PC-9 (cell line): ENCODE measurements at regions not wholly inside any gene's neighbourhood (a gene's known extent, or its start where the extent isn't known, plus 50 kb on each side); places are given as distances from the start of the nearest gene placed in this dataset.

ENCODE experiments used
- BruUV-seq: library from RNA; stranded (reverse); fragments of 400-500 nt; replicated peaks from 2 replicates; lab custom pipeline; 2021; lab: Mats Ljungman, UMichigan
- CTCF ChIA-PET: fragments of 300-600 bp; sonication (Branson Sonifier 250); formaldehyde crosslinking; loops from one replicate; lab custom pipeline; 2022; ENCODE audit warnings: antibody characterized with exemption; lab: Charles Lee
- POLR2A ChIA-PET: fragments of 300-600 bp; sonication (Branson Sonifier 250); formaldehyde crosslinking; loops from one replicate; lab custom pipeline; 2022; ENCODE audit warnings: antibody characterized with exemption; ENCODE audit not compliant: unreplicated experiment; lab: Charles Lee
- DNase-seq, 2 experiments: peaks; one replicate each; pipeline versions ENCODE4 v3.0.0 to v3.0.0-alpha.2; 2015 to 2022; ENCODE audit warnings: mixed read lengths in 1 of 2
- H2AFZ ChIP-seq: fragments of 200-600 bp; sonication (generic); 2 replicates; pipeline ENCODE4 v1.8.1; 2017; ENCODE audit warnings: antibody characterized with exemption
- H3F3A ChIP-seq: fragments of 200-600 bp; sonication (generic); 2 replicates; pipeline ENCODE4 v1.8.1; 2017; ENCODE audit warnings: antibody characterized with exemption, mild to moderate bottlenecking, low read depth; ENCODE audit not compliant: insufficient read depth
- H3K27ac ChIP-seq: fragments of 200-600 bp; sonication (generic); 2 replicates; pipeline ENCODE4 v1.6.1; 2016; ENCODE audit warnings: mixed run types
- H3K27me3 ChIP-seq: fragments of 200-600 bp; sonication (generic); 2 replicates; pipeline ENCODE4 v1.6.1; 2016; ENCODE audit warnings: low read depth, mixed run types; ENCODE audit not compliant: insufficient read depth
- H3K36me3 ChIP-seq: fragments of 200-600 bp; sonication (generic); 2 replicates; pipeline ENCODE4 v1.6.1; 2016; ENCODE audit warnings: low read depth, mixed run types
- H3K4me1 ChIP-seq: fragments of 200-600 bp; sonication (generic); replicated peaks from 2 replicates; pipeline ENCODE4 v1.6.1; 2016; ENCODE audit warnings: mixed run types; ENCODE audit not compliant: insufficient read depth
- H3K4me2 ChIP-seq: fragments of 200-600 bp; sonication (generic); 2 replicates; pipeline ENCODE4 v1.6.1; 2017; ENCODE audit warnings: mixed run types
- H3K4me3 ChIP-seq: fragments of 200-600 bp; sonication (generic); 2 replicates; pipeline ENCODE4 v1.6.1; 2016; ENCODE audit warnings: mixed run types
- H3K79me2 ChIP-seq: fragments of 200-600 bp; sonication (generic); 2 replicates; pipeline ENCODE4 v1.6.1; 2017; ENCODE audit warnings: low read depth, mixed run types
- H3K9me2 ChIP-seq: fragments of 200-600 bp; sonication (generic); 2 replicates; pipeline ENCODE4 v1.8.1; 2017; ENCODE audit warnings: mild to moderate bottlenecking; ENCODE audit not compliant: insufficient read depth
- H3K9me3 ChIP-seq: fragments of 200-600 bp; sonication (generic); 2 replicates; pipeline ENCODE4 v1.8.1; 2016; ENCODE audit warnings: low read depth; ENCODE audit not compliant: insufficient read depth
- H4K20me1 ChIP-seq: fragments of 200-600 bp; sonication (generic); 2 replicates; pipeline ENCODE4 v1.8.1; 2017; ENCODE audit not compliant: insufficient read depth
- EZH2 ChIP-seq: fragments of 200-600 bp; sonication (generic); IDR thresholded peaks from 2 replicates; pipeline ENCODE4 v1.8.0; 2017; ENCODE audit warnings: antibody characterized with exemption, low read depth
- intact Hi-C: fragments of 100-400 bp; cut with micrococcal nuclease; formaldehyde crosslinking; loops from one replicate; pipeline ENCODE4 v1.10.0; 2022; ENCODE audit not compliant: unreplicated experiment
- TF ChIP-seq, protein P1 (sequence below): fragments of 200-600 bp; sonication (generic); conservative IDR thresholded peaks from 2 replicates; pipeline ENCODE4 v1.6.1; 2017; ENCODE audit warnings: mixed run types, antibody characterized with exemption, mild to moderate bottlenecking, moderate library complexity

DNA sequence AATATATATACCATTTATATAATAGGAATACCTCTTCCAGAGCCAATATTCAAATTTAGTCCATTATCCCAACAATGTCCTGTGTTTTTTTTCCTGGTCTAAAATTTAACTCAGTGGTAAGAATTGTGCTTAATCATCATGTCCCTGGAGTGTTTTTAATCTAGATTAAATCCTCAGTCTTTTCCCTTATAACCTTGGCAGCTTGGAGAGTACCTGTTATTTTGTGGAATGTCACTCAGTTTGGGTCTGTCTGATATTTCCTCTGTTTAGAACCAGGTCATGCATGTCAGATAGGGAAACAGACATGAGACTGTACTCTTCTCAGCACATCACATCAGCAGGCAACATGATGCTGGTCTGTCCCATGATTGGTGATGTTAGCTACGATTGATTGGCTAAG lies 96.6 kb downstream of the HPGD start:
- Histone ChIP-seq H3K9me3 (no peaks in the 10 kb centered on the region), H3K4me2 (no peak overlapping the region), H3K36me3 (no peaks in the 10 kb centered on the region), H3K4me1 (0 out of 2 replicates have a peak, but pooled peaks cover 10% of the 10 kb centered on the region), H3K4me3 (no peak overlapping the region), H3K27me3 (no peaks in the 10 kb centered on the region), H4K20me1 (no peaks in the 10 kb centered on the region), H3F3A (no peaks in the 10 kb centered on the region), H3K27ac (no peak overlapping the region), H3K79me2 (no peaks in the 10 kb centered on the region), H3K9me2 (no peaks in the 10 kb centered on the region), H2AFZ (no peak overlapping the region)
- no peak for TF ChIP-seq EZH2
- TF ChIP-seq, protein P1, sequence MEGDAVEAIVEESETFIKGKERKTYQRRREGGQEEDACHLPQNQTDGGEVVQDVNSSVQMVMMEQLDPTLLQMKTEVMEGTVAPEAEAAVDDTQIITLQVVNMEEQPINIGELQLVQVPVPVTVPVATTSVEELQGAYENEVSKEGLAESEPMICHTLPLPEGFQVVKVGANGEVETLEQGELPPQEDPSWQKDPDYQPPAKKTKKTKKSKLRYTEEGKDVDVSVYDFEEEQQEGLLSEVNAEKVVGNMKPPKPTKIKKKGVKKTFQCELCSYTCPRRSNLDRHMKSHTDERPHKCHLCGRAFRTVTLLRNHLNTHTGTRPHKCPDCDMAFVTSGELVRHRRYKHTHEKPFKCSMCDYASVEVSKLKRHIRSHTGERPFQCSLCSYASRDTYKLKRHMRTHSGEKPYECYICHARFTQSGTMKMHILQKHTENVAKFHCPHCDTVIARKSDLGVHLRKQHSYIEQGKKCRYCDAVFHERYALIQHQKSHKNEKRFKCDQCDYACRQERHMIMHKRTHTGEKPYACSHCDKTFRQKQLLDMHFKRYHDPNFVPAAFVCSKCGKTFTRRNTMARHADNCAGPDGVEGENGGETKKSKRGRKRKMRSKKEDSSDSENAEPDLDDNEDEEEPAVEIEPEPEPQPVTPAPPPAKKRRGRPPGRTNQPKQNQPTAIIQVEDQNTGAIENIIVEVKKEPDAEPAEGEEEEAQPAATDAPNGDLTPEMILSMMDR: no peak
- ChIA-PET POLR2A (no interaction called here), CTCF (no interaction called here)
- intact Hi-C loops: no loop called here
- no TSS peak for BruUV-seq
- DNase-seq: no peak

DNA sequence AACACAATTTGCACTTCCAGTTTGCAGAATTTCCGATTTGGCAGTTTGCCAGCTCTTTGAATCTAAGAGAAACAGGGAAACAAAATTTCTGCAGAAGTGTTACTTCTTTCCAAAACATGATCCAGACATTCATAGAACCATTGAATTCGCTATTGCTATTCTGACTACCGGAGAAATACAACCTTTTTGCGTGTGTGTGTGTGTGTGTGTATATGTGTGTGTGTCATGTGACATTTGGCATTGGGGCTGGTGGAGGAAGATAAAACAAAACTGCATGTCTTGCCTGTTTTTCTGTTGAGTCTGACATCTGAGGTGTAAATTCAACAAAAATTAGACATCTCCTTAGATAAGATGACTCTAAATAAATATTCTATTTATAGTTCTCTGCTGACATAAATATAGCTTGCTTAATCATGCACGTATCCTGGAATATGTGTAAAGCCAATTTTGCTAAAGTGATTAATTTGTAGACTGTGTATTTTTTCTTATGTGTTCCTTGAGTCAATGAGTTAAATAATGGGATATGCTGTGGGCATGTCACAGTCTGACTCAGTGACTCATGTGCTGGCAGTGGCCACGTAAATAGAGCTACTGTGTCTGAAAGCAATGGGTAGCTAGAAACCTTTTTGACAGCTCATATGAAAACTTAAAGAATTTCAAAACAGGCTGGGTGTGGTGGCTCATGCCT lies 98.9 kb downstream of the HPGD start:
- Histone ChIP-seq H3K79me2 (no peaks in the 10 kb centered on the region), H3K9me2 (no peaks in the 10 kb centered on the region), H2AFZ (no peak overlapping the region), H3K9me3 (no peaks in the 10 kb centered on the region), H3K4me2 (no peak overlapping the region), H3K27ac (no peak overlapping the region), H3K4me3 (no peak overlapping the region), H3F3A (no peaks in the 10 kb centered on the region), H4K20me1 (no peaks in the 10 kb centered on the region), H3K36me3 (no peaks in the 10 kb centered on the region), H3K4me1 (0 out of 2 replicates have a peak, but pooled peaks cover 10% of the 10 kb centered on the region), H3K27me3 (no peaks in the 10 kb centered on the region)
- peak; percentile 29 to 36 for DNase-seq
- intact Hi-C loops: no loop called here
- CTCF ChIA-PET: interaction anchor here (0.7 kb wide), 1 partner anchor 229 kb away, joined by 3 read pairs; no protein-coding TSS in a partner anchor
- BruUV-seq: no TSS peak
- POLR2A ChIA-PET: interaction anchor here (0.7 kb wide), 2 partner anchors 19 to 1172 kb away, joined by 8 to 11 read pairs; no protein-coding TSS in a partner anchor
- TF ChIP-seq, protein P1: no peak
- TF ChIP-seq EZH2: no peak

DNA sequence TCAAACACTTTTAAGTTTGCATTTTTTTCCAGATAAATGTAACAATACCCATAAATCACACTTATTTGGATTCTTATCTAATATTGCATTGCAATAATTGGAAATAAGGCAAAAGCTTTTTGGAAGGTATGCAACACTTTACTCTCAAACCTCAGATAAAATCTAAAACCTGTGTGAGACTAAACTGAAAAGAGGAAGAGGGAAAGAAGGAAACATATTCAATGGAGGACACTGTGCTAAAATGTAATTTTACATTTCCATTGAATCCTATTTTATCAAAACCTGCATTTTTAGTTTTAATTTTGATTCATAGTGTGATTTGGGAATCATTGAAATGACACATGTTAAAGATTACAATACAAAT lies 99.4 kb downstream of the HPGD start:
- no peak overlapping the region for H3K4me2 ChIP-seq
- H3K4me1 ChIP-seq: 0 out of 2 replicates have a peak, but pooled peaks cover 10% of the 10 kb centered on the region
- no peak for DNase-seq
- H3K9me3 ChIP-seq: no peaks in the 10 kb centered on the region
- no peaks in the 10 kb centered on the region for H3K79me2 ChIP-seq
- H4K20me1 ChIP-seq: no peaks in the 10 kb centered on the region
- no peak overlapping the region for H3K27ac ChIP-seq
- intact Hi-C loops: no loop called here
- H3K9me2 ChIP-seq: no peaks in the 10 kb centered on the region
- TF ChIP-seq EZH2: no peak
- TF ChIP-seq, protein P1: no peak
- no peaks in the 10 kb centered on the region for H3K36me3 ChIP-seq
- H3K4me3 ChIP-seq: no peak overlapping the region
- H3K27me3 ChIP-seq: no peaks in the 10 kb centered on the region
- no peak overlapping the region for H2AFZ ChIP-seq
- ChIA-PET CTCF (interaction anchor here (0.7 kb wide), 1 partner anchor 229 kb away, joined by 3 read pairs; no protein-coding TSS in a partner anchor), POLR2A (no interaction called here)
- BruUV-seq: no TSS peak
- no peaks in the 10 kb centered on the region for H3F3A ChIP-seq
